B cell (primary cell): ENCODE measurements at regions not wholly inside any gene's neighbourhood (a gene's known extent, or its start where the extent isn't known, plus 50 kb on each side); places are given as distances from the start of the nearest gene placed in this dataset.

Source experiments
- ATAC-seq: fragments of 200-7000 bp; cut with Tn5 transposase; one replicate; pipeline ENCODE4 v1.10.0; 2021; ENCODE audit warnings: low read depth, mild to moderate bottlenecking, moderate number of reproducible peaks, moderate library complexity
- CTCF ChIA-PET: fragments of 350-600 bp; sonication (Branson Sonifier 250); formaldehyde crosslinking; loops from one replicate; lab custom pipeline; 2021; ENCODE audit warnings: antibody characterized with exemption, inconsistent platforms; lab: Charles Lee
- POLR2A ChIA-PET: fragments of 350-600 bp; sonication (Branson Sonifier 250); formaldehyde crosslinking; loops from one replicate; lab custom pipeline; 2021; ENCODE audit warnings: antibody characterized with exemption; lab: Charles Lee
- DNase-seq: peaks from one replicate; pipeline ENCODE4 v3.0.0; 2013
- H2AFZ ChIP-seq: 2 replicates; pipeline ENCODE4 v1.6.1; 2012; ENCODE audit warnings: mild to moderate bottlenecking, low read depth, low read length; ENCODE audit not compliant: insufficient read depth, poor library complexity, severe bottlenecking
- H3K27ac ChIP-seq, 2 donors: 1 replicate in 1 of 2; 2 replicates in 1 of 2; pipeline ENCODE4 v1.5.1; 2012 to 2013; ENCODE audit warnings: low read length in 2 of 2, mild to moderate bottlenecking in 2 of 2, moderate library complexity in 1 of 2
- H3K27me3 ChIP-seq, 4 experiments: fragments of 200-600 bp in 1 of 4; sonication (generic) in 1 of 4; replicated peaks in 1 of 4; 1 replicate in 2 of 4; 2 replicates in 2 of 4; pipeline versions ENCODE4 v1.6.1 to v1.7.0; 2013 to 2016; ENCODE audit warnings: low read length in 3 of 4, mild to moderate bottlenecking in 2 of 4, mixed read lengths in 1 of 4, moderate library complexity in 1 of 4; ENCODE audit not compliant: insufficient read depth in 4 of 4, control insufficient read depth in 3 of 4; ENCODE audit errors: control extremely low read depth in 1 of 4
- H3K36me3 ChIP-seq, 2 experiments: replicated peaks in 1 of 2; 1 replicate in 1 of 2; 2 replicates in 1 of 2; pipeline versions ENCODE4 v1.6.1 to v1.7.1; 2013; ENCODE audit warnings: low read length in 1 of 2; ENCODE audit not compliant: insufficient read depth in 2 of 2, control insufficient read depth in 1 of 2; ENCODE audit errors: control extremely low read depth in 1 of 2, extremely low read depth in 1 of 2
- H3K4me1 ChIP-seq, 2 donors: fragments of 200-600 bp in 1 of 2; sonication (generic) in 1 of 2; 1 replicate in 1 of 2; 2 replicates in 1 of 2; pipeline versions ENCODE4 v1.5.1 to v1.6.1; 2013 to 2017; ENCODE audit warnings: low read length in 2 of 2; ENCODE audit not compliant: control insufficient read depth in 2 of 2, insufficient read depth in 2 of 2
- H3K4me2 ChIP-seq: replicated peaks from 2 replicates; pipeline ENCODE3; 2012; ENCODE audit warnings: mild to moderate bottlenecking, low read depth, low read length; ENCODE audit not compliant: poor library complexity, severe bottlenecking
- H3K4me3 ChIP-seq, 5 experiments: fragments of 200-600 bp in 1 of 5; sonication (generic) in 1 of 5; 1 replicate in 3 of 5; 2 replicates in 2 of 5; pipeline versions ENCODE4 v1.5.1 to v1.7.0; 2011 to 2016; ENCODE audit warnings: low read length in 4 of 5, mild to moderate bottlenecking in 4 of 5, low read depth in 2 of 5, control low read depth in 1 of 5, moderate library complexity in 1 of 5; ENCODE audit not compliant: insufficient read depth in 1 of 5; ENCODE audit errors: control extremely low read depth in 1 of 5, extremely low read depth in 1 of 5
- H3K79me2 ChIP-seq: fragments of 200-600 bp; sonication (generic); one replicate; pipeline ENCODE4 v1.6.0; 2016; ENCODE audit warnings: low read length; ENCODE audit not compliant: control insufficient read depth, insufficient read depth
- H3K9ac ChIP-seq: fragments of 200-600 bp; sonication (generic); 2 replicates; pipeline ENCODE4 v1.6.1; 2017; ENCODE audit warnings: mild to moderate bottlenecking, low read length, moderate library complexity
- H3K9me3 ChIP-seq, 3 donors: one replicate each; pipeline versions ENCODE4 v1.6.1 to v1.7.1; 2013; ENCODE audit warnings: low read length in 2 of 3; ENCODE audit not compliant: control insufficient read depth in 2 of 3, insufficient read depth in 1 of 3; ENCODE audit errors: control extremely low read depth in 1 of 3
- H4K20me1 ChIP-seq: 2 replicates; pipeline ENCODE4 v1.6.0; 2012; ENCODE audit warnings: mild to moderate bottlenecking, low read length; ENCODE audit not compliant: insufficient read depth, control insufficient read depth, poor library complexity, severe bottlenecking
- H3K27ac Mint-ChIP-seq: one replicate; pipeline ENCODE4 v1.8.0; 2021; ENCODE audit warnings: mixed read lengths
- H3K27me3 Mint-ChIP-seq: one replicate; pipeline ENCODE4 v1.8.0; 2021; ENCODE audit warnings: mixed read lengths
- H3K4me1 Mint-ChIP-seq: one replicate; pipeline ENCODE4 v1.8.0; 2021; ENCODE audit warnings: mixed read lengths
- H3K4me3 Mint-ChIP-seq: one replicate; pipeline ENCODE4 v1.8.0; 2021; ENCODE audit warnings: mixed read lengths
- H3K9me3 Mint-ChIP-seq: one replicate; pipeline ENCODE4 v1.8.0; 2022; ENCODE audit warnings: mixed read lengths; ENCODE audit not compliant: insufficient read depth
- CTCF ChIP-seq: fragments of 200-600 bp; IDR thresholded peaks from one replicate; pipeline ENCODE4 v1.8.0; 2022; ENCODE audit warnings: antibody characterized with exemption, mild to moderate bottlenecking
- EZH2 ChIP-seq: IDR thresholded peaks from 2 replicates; pipeline ENCODE4 v1.6.1; 2012; ENCODE audit warnings: borderline replicate concordance, low read depth, mild to moderate bottlenecking, moderate library complexity, low read length; ENCODE audit not compliant: insufficient read depth, poor library complexity, severe bottlenecking
- WGBS: methylation state at CpG from one replicate; pipeline ENCODE4 v1.1.5; 2013; ENCODE audit warnings: missing lambda C conversion rate; ENCODE audit not compliant: insufficient coverage; 5-methylcytosine and 5-hydroxymethylcytosine counted together
- intact Hi-C: fragments of 100-400 bp; cut with micrococcal nuclease; formaldehyde crosslinking; loops from one replicate; pipeline ENCODE4 v1.10.0; 2022

GRCh38 chr14:51482102-51482501 lies 169.6 kb upstream of the FRMD6 start:
- Histone ChIP-seq H3K36me3 (no peaks in the 10 kb centered on the region), H3K9ac (no peak overlapping the region), H3K4me2 (no peak overlapping the region), H3K27me3 (no peaks in the 10 kb centered on the region), H2AFZ (no peak overlapping the region), H3K79me2 (no peaks in the 10 kb centered on the region), H3K27ac (no peak overlapping the region), H3K9me3 (peaks cover 0 to 1% (median 0%) of the 10 kb centered on the region in 3 donors), H3K4me1 (no peaks in the 10 kb centered on the region), H3K4me3 (no peak overlapping the region), H4K20me1 (no peaks in the 10 kb centered on the region)
- POLR2A ChIA-PET = no interaction called here
- CTCF ChIA-PET = no interaction called here
- H3K4me3 Mint-ChIP-seq = no peak overlapping the region
- H3K27me3 Mint-ChIP-seq = no peaks in the 10 kb centered on the region
- DNase-seq (no peak), ATAC-seq (no peak)
- H3K27ac Mint-ChIP-seq = no peak overlapping the region
- H3K4me1 Mint-ChIP-seq = no peaks in the 10 kb centered on the region
- H3K9me3 Mint-ChIP-seq = no peaks in the 10 kb centered on the region
- intact Hi-C loops = no loop called here
- TF ChIP-seq EZH2 = no peak
- no peak for TF ChIP-seq CTCF
- 100% methylated on average over 2 of the region's 4 CpGs for WGBS

GRCh38 chr14:51484485-51484884 lies 167.2 kb upstream of the FRMD6 start:
- Mint-ChIP-seq H3K9me3 (no peaks in the 10 kb centered on the region), H3K27ac (no peak overlapping the region), H3K4me1 (no peaks in the 10 kb centered on the region), H3K27me3 (no peaks in the 10 kb centered on the region), H3K4me3 (no peak overlapping the region)
- WGBS = no CpG with 5 or more reads among the region's 2 CpGs
- H3K79me2 ChIP-seq = no peaks in the 10 kb centered on the region
- DNase-seq = no peak
- TF ChIP-seq CTCF (no peak), EZH2 (no peak)
- no peak overlapping the region for H3K4me2 ChIP-seq
- no peak for ATAC-seq
- intact Hi-C loops = no loop called here
- CTCF ChIA-PET = no interaction called here
- peaks cover 0 to 1% (median 0%) of the 10 kb centered on the region in 3 donors for H3K9me3 ChIP-seq
- H4K20me1 ChIP-seq = no peaks in the 10 kb centered on the region
- H3K9ac ChIP-seq = no peak overlapping the region
- no peak overlapping the region for H2AFZ ChIP-seq
- H3K4me1 ChIP-seq = no peaks in the 10 kb centered on the region
- H3K27ac ChIP-seq = no peak overlapping the region
- H3K4me3 ChIP-seq = no peak overlapping the region
- POLR2A ChIA-PET = no interaction called here
- no peaks in the 10 kb centered on the region for H3K36me3 ChIP-seq
- H3K27me3 ChIP-seq = peaks cover 0 to 6% (median 0%) of the 10 kb centered on the region in 4 experiments
